ENCODE measurements at regions not wholly inside any gene's neighbourhood (a gene's known extent, or its start where the extent isn't known, plus 50 kb on each side); places are given as distances from the start of the nearest gene placed in this dataset.

- TF ChIP-seq TAF1 (IDR thresholded peaks at IDR 0.05; ENCODE audit: low read depth, low read length) (no peak), POLR2AphosphoS5 (IDR thresholded peaks at IDR 0.05; ENCODE audit: low read depth, low read length) (no peak), POLR2A (IDR thresholded peaks at IDR 0.05; ENCODE audit: low read depth, low read length) (no peak), POU2F2 (IDR thresholded peaks at IDR 0.05; ENCODE audit: low read depth, low read length) (no peak), SPI1 (IDR thresholded peaks at IDR 0.05; ENCODE audit: low read depth, low read length) (no peak), PAX5 (IDR thresholded peaks at IDR 0.05; ENCODE audit: insufficient read depth, low read length, severe bottlenecking) (no peak)
These were observed 128.1 kb upstream of the FOXF1 start for GRCh38 chr16:86382067-86382773.
